ENCODE measurements at regions not wholly inside any gene's neighbourhood (a gene's known extent, or its start where the extent isn't known, plus 50 kb on each side); places are given as distances from the start of the nearest gene placed in this dataset. TPM values are rescaled to one million over a fixed set of nuclear protein-coding genes. Genes with fewer than 3 reads are reported as not detected.

- no peak overlapping the region for H2AFZ ChIP-seq (ENCODE audit: low read depth, low read length)
- TF ChIP-seq EZH2 (IDR thresholded peaks at IDR 0.05; ENCODE audit: insufficient read depth, low read length) (no peak), CTCF (IDR thresholded peaks at IDR 0.05; ENCODE audit: insufficient read depth, low read depth, low read length) (no peak)
- Mint-ChIP-seq H3K4me3 (ENCODE audit: unreplicated experiment) (no peak overlapping the region), H3K4me1 (ENCODE audit: low read depth, unreplicated experiment) (peaks cover 4% of the 10 kb centered on the region), H3K9me3 (ENCODE audit: unreplicated experiment) (peaks cover 5% of the 10 kb centered on the region), H3K27ac (ENCODE audit: unreplicated experiment) (no peak overlapping the region), H3K36me3 (ENCODE audit: low read depth, unreplicated experiment) (no peaks in the 10 kb centered on the region), H3K27me3 (ENCODE audit: low read depth, unreplicated experiment) (no peaks in the 10 kb centered on the region)
- H3K4me1 ChIP-seq (ENCODE audit: insufficient read depth, low read length), result no peaks in the 10 kb centered on the region
- H3K4me2 ChIP-seq (ENCODE audit: low read length), result no peak overlapping the region
- H3K36me3 ChIP-seq (ENCODE audit: insufficient read depth, low read length), result no peaks in the 10 kb centered on the region
- peak; percentile 78 for DNase-seq (ENCODE audit: low read depth)
- H3K9ac ChIP-seq (ENCODE audit: low read length), result no peak overlapping the region
- H4K20me1 ChIP-seq (ENCODE audit: insufficient read depth, low read length), result no peaks in the 10 kb centered on the region
- no peaks in the 10 kb centered on the region for H3K9me3 ChIP-seq (ENCODE audit: insufficient read depth, low read depth, low read length)
- H3K79me2 ChIP-seq (ENCODE audit: insufficient read depth, low read length), result no peaks in the 10 kb centered on the region
- H3K27ac ChIP-seq (ENCODE audit: low read depth, low read length), result no peak overlapping the region
- no peak for FAIRE-seq
- no peaks in the 10 kb centered on the region for H3K27me3 ChIP-seq (ENCODE audit: insufficient read depth, low read length)
- no peak overlapping the region for H3K4me3 ChIP-seq (ENCODE audit: insufficient read depth, low read depth, low read length)
Observed at GRCh38 chr11:103851166-103851651, 185.2 kb upstream of the DDI1 start.

Small RNAs in the stretch of these regions (microRNA-seq; reads per million reads assigned to microRNA genes)
- gene MIR4693, result not detected
